Cardiac septum (tissue), 1 donor: ENCODE measurements at regions not wholly inside any gene's neighbourhood (a gene's known extent, or its start where the extent isn't known, plus 50 kb on each side); places are given as distances from the start of the nearest gene placed in this dataset.
"Not testable (repeated sequence)": the region's sequence is repeated elsewhere in the genome, so short reads cannot be mapped to it uniquely, and the experiment has no call there.

Experiments
- DNase-seq: peaks from one replicate; pipeline ENCODE4 v3.0.0-alpha.2; 2020; ENCODE audit warnings: low spot score
- intact Hi-C: fragments of 100-400 bp; cut with DNase I; formaldehyde crosslinking; loops from one replicate; pipeline ENCODE4 v1.14.0; 2022
- donor health status: DM: no; HTN: no; CAD: no.

DNA sequence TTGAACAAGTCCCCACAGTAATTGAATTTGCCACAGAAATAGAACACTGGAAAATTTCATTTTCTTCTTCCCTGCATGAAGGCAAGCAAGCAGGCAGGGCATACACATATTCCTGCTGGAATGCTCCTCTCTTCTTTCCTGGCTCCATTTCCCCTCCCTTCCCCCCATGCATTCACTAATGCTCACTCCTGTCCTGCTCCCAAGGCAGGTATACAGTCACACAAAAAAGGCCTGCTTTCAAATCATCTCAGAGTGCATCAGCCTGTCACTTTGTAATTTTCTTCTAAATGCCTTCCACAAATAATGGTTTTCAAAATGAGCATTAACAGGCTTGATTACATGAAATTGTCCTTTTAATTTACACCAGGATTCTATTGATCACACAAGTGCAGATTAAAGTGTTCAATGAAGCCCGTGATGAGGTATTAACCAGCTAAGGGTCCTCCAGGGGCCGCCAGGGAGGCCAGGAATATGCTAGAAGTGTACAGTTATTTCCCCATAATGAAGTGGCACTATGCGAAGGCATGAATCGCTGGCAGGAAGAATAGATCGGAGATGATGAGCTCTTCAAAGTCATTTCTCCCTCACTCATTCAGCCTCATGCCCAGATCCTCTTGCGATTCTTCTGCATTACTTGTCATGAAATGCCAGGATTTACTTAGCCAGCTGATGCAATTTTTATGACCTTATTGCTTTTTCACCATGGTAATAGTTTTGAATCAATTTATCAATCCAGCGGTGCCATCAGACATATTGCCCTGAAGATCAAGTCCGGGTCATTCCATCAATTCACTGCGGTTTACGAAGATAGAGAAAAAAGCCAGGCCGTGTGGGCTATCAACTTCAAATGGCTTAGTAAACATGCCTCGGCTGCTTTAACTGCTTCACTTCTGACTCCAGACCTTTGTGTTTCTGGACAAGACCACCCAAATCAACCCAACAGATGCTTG, 243.5 kb downstream of the GPAT3 start:
- intact Hi-C loops, result loop anchor here (10.0 kb wide), 1 partner anchor 185 kb away; no protein-coding TSS in a partner anchor
- DNase-seq, result no peak

DNA sequence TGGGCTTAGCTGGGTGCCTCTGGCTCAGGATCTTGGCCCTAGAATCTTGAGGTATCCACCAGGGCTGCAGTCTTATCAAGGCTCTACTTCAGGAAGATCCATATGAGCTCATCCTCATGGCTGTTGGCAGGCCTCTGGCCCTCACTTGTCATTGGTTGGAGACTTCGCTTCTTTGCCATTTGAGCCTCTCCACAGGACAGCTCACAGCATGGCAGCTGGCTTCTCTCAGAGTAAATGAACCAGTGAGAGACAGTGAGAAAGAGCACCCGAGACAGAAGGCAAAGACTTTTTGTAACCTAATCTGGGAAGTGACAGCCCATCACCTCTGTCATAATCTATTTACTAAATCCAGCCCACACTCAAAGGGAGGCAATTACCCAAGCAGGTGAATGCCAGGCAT, 236.8 kb downstream of the GPAT3 start:
- no peak for DNase-seq
- intact Hi-C loops, result loop anchor here (5.0 kb wide), 1 partner anchor 730 kb away; no protein-coding TSS in a partner anchor

DNA sequence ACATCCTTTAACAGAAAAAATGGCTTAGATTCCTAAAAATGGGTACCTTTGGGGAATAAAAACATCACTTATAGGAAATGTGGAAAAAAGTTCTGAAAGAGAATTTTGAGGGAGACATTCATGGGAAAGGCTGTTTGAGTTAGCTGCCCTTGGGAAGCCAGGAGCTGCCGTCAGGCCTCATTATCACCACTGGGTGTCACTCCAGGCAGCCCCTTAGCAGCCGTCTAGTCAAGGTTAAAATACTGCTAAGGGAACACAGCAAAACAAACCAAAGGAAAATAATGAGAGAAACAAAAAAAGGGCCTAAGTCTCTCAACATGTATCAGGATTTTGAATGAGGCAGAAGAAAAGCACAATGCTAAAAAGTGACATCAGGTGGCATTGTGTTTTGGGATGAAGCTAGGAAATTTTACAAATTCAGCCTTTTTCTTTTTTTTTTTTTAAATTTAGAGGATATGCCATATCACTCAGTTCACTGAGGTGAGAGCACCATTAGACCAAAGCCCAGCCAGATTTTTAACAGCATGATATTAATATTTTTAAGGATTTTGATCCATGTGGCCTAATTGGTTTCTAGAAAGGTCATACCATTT, 235.3 kb downstream of the GPAT3 start:
- no peak for DNase-seq
- intact Hi-C loops, result loop anchor here (5.0 kb wide), 1 partner anchor 731 kb away; no protein-coding TSS in a partner anchor

DNA sequence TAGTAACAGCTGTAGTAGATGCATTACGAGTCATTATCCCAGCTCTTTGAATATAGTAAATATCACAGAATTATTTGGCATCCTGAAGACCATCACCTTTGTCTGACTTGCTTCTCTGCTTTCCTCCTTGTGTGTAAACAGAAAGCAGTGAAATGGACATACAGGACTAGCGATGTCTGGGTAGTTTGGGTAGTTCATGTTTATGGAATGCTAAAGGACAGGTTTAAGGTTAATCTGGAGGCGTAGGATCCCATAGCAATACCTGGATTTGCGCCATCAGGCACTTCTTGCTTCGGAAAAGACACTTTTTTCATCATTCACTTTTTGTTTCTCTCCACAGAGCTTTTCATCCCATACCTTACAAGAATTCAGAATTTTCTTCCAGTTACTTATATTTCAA, 232.2 kb downstream of the GPAT3 start:
- no peak for DNase-seq
- intact Hi-C loops, result no loop called here

DNA sequence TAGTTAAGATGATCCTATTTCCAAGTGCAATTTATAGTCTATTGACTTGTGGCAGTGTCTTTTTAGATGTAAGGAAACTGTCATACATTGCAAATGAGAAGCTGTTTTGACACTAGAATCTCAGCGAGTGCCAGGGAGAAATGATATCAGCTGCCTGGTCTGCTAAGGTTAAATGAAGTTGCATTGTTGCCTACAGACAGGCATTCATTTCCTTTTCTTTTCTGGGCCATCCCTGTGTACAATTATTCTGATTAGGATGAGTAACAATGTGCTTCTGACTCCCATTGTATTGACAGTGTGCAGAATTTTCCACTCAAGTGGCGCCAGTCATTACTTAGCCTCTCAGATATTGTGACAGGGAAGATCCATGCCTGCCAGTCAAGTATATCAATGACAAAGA, 231.2 kb downstream of the GPAT3 start:
- intact Hi-C loops, result no loop called here
- no peak for DNase-seq

DNA sequence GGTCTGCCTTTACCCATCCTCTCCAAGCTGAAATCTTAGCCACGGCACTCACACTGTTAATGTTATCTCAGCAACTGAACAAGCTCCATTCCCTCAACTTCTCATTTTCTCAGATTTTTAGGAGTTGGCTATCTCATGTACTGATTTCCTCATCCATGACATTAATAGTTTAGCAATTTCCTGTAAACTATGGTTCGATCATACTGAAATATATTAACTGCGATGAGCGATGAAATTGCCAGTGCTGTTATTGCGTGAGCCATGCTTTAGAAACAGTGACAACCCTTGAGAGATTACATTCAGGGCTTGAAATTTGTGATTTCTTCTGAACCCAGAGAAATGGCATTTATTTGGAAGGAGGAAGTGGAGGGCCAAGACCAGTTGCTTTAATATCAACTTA, 223.7 kb downstream of the GPAT3 start:
- no peak for DNase-seq
- intact Hi-C loops, result loop anchor here (5.0 kb wide), 1 partner anchor 518 kb away; no protein-coding TSS in a partner anchor

DNA sequence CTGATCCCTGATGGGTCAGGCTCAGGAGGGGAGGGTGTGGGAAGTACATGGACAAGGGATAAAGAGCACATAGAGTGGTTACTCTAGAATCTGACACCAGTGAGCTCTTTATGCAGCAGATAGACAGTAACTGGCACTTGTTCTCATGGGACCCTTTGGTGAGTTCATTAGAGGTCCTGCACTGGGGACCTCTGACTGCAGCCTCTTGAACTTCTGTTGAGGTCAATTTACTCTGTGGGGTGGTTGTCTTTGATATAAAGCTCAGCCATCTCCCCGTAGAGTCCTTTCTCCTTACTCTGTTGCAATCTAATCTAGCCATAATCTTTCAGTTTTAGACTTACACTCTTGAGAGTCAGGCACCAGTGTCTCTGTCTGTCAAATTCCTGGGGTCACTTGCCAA, 222.4 kb downstream of the GPAT3 start:
- no peak for DNase-seq

DNA sequence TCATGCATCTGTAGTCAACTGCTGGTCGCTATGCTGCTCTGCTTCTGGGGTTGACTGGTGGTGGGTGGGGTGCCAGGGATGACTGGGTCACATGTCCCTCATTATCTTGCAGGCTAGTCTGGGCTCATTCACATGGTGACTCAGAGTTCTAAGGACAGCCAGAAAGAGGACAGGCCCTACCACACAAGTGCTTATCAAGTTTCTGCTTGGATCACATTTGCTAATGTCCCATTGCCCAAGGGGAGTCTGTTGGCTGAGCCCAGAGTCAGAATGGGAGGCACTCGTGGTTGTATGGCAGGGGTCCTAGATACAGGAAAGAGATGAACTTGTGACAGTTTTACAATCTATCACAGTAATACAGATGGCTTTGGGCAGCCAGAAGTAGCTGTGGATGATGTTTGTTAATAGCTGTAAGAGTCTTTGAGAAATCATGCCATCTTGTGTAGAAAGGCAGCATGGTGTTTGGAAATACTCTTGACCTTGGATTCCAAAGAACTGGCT, 221.3 kb downstream of the GPAT3 start:
- intact Hi-C loops, result no loop called here
- no peak for DNase-seq

More for the DNA sequence above, 222.4 kb downstream of the GPAT3 start:
- intact Hi-C loops, result no loop called here

DNA sequence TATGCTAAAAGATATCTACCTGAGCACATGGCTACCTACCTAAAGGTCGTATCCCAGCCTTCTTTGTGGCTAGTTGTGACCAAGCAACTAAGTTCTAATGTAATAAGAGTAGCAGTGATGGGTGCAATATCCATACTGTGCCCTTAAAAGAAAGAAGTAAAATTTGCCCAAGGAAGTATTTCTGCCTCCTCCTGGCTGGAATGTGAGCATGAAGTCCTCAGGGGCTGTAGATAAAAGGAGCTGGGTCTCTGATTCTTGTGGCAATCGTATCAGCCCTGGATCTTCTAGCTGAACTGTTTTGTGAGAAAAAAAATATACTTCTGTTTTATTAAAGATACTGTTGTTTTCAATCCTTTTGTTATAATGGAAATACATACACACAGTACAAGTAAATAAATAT, 217.4 kb downstream of the GPAT3 start:
- DNase-seq, result no peak
- intact Hi-C loops, result no loop called here

DNA sequence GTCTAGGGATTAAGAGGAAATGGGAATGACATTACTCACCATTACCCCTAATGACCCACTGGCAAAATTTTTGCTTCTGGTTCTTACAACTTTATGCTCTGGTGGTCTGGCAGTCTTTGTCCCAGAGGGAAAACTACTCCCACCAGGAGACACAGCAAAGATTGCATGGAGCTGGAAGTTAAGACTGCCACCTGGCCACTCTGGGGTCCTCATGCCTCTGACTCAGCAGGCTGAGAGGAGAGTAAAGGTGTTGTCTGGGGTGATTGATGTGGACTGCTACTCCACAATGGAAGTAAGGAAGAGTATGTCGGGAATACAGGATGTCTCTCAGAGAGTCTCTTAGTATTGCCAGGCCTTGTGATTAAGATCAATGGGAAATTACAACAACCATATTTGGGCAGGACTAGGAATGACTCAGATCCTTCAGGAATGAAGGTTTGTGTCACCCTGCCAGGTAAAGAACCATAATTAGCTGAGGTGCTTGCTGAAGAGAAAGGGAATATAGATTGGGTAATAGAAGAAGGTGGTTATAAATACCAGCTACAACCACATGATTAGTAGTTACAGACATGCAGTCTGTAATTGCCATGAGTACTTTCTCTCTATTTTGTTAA, 215.5 kb downstream of the GPAT3 start:
- intact Hi-C loops, result no loop called here
- DNase-seq, result no peak

DNA sequence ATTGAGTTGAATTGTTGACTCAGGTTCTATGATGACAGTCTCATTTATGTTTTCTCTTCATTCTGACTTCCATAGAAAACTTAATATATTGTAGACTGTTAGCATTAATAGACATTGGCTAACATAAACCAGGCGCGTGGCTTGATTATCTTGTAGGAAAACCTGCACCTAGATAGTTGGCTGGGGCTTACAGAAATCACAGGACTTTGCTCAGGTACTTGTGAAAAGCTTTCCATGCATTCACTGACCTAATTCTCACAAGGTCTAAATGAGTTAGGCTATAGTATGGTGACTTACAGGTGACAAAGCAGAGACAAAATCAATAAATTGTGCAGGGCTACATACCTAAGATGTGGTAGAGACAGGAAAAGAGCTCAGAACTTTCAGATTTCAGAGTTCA, 212.8 kb downstream of the GPAT3 start:
- DNase-seq, result no peak
- intact Hi-C loops, result no loop called here

DNA sequence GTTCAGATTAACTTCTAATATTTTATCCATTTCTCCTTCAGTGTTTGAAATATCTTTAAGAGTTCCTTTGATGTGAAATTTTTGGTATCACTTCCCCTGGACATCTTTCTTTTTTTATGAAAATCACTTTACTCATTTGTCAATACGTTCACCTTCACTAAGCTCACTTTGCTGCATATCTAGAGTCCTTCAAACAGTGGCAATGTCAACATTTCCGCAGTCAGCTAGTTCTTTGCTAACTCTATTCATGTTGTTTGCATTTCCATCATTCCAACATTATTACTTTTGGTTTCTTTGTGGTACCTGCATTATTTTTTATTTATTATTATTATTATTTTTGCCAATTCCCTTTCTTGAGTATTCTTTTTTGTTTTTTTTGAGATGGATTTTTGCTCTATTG, 203.0 kb downstream of the GPAT3 start:
- DNase-seq, result no peak
- intact Hi-C loops, result no loop called here

DNA sequence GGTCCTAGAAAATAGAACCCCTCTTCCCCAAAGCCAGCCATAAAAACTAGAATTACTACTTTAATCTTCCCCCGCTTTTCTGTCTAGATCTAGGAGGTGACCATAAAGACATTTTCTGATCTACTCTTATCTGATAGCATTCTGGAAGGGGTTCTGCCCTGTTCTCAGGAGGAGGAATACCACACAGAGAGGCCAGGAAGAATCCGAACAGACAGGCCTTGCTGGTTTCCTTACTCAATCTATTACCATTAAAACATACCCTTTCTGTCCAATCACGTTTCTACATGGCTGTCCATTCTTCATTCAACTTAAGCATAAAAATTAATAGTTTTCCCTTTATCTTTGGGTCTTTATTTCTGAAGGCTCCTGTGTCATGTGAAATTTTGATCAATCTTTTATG, 198.7 kb downstream of the GPAT3 start:
- intact Hi-C loops, result no loop called here
- DNase-seq, result no peak

DNA sequence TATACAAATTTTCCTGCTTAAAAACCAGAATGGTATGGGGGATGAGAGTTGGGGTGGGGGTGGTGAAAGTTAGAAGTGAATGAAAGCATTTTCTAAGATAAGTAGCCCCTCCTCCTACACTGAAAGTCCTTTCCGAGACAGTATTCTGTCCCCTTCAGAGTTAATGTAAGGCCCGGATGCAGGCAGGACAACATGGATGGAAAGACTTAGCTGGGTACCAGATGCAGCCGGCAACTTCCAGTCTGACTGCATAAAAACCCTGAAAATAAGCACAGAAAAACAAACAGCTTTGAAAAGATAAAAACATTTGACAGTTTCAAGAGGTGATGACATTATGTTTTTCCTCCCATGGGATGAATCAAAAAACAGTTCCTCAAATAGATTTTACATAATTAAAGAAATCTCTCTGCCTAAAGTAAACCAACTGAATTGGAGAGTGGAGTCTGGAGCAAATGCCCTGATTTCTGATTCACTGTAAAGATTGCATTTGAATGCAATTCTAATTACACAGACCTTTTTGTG, 196.3 kb downstream of the GPAT3 start:
- intact Hi-C loops, result no loop called here
- DNase-seq, result no peak

DNA sequence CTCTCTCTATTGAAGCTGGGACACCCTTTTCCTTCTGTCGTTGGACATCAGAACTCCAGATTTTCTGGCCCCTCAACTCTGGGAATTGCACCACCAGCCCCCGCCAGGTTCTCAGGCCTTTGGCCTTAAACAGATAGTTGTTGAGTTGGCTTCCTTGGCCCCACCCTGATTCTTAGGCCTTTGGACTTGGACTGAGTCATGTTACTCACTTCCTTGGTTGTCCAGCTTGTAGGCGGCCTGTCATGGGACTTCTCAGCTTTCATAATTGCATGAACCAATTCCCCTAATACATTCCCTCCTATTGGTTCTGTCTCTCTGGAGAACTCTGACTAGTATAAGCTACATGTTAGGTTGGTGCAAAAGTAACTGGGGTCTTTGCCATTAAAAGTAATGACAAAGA, 195.7 kb downstream of the GPAT3 start:
- intact Hi-C loops, result no loop called here
- DNase-seq, result no peak

DNA sequence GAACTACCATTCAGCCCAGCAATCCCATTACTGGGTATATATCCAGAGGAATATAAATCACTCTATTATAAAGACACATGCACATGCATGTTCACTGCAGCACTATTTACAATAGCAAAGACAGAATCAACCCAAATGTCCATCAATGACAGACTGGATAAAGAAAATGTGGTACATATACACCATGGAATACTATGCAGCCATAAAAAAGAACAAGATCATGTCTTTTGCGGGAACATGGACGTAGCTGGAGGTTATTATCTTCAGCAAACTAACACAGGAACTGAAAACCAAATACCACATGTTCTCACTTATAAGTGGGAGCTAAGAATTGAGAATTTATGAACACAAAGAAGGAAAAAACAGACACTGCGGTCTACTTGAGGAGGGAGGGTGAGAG, 195.1 kb downstream of the GPAT3 start:
- intact Hi-C loops, DNase-seq: not testable (repeated sequence)

DNA sequence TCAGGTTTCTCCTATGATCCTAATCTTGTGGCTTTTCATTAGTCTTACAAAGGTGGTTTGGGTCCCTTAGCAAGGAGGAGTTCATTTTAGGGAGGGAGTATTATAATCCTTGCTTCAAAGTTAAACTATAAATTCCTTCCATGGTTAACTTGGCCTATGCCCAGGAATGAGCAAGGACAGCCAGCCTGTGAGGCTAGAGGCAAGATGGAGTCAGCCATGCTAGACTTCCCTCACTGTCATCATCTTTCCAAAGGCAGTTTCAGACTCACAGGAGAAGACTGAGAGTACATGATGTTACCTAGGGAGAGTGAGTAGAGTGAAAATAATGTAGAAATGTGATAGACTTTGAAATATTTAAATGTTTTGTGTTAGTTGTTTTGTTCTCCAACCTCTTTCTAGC, 192.3 kb downstream of the GPAT3 start:
- no peak for DNase-seq

DNA sequence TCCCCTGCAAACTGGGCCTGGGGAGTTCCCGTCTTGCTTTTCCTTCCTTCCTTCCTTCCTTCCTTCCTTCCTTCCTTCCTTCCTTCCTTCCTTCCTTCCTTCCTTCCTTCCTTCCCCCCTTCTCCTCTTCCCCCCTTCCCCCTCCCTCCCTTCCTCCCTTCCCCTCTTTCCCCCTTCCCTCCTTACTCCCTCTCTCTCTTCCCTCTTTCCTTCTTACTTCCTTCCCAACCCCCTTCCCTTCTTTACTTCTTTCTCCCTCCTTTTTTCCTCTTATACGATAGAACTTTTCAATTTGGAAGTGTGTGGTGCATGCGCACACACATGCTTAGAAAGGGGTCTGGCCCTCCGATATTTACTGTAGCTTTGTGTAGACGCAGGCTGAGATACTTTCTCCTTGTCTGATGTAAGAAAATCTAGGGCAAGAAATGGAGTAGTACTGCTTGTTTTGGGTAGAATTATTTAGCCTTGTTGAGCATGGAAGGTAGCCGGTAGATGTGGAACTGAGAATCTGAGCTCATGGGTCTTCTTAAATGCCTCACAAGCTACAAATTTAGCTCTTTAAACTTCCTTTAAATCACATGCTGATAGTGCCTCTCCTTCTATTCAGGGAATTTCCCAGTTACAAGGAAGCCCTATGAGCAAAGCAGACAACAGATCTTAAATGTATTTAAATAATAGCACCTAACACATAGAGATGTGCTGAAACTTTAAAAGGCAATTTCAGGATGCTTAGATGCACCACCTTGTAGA, 189.6 kb downstream of the GPAT3 start:
- no peak for DNase-seq

More for the DNA sequence above, 192.3 kb downstream of the GPAT3 start:
- intact Hi-C loops, result no loop called here

More for the DNA sequence above, 189.6 kb downstream of the GPAT3 start:
- intact Hi-C loops, result no loop called here
